MCF 10A (cell line): ENCODE measurements at regions not wholly inside any gene's neighbourhood (a gene's known extent, or its start where the extent isn't known, plus 50 kb on each side); places are given as distances from the start of the nearest gene placed in this dataset.

Experiments used
- BruUV-seq: library from RNA; stranded (reverse); fragments of 400-500 nt; replicated peaks from 2 replicates; lab custom pipeline; 2021; lab: Mats Ljungman, UMichigan
- CTCF ChIA-PET: fragments of 300-600 bp; sonication (Branson Sonifier 250); formaldehyde crosslinking; extraction: SDS; loops from one replicate; lab custom pipeline; 2021; ENCODE audit warnings: antibody characterized with exemption, inconsistent platforms; lab: Yijun Ruan, JAX
- POLR2A ChIA-PET: fragments of 300-600, 350-650 bp; sonication (Branson Sonifier 250); formaldehyde crosslinking; extraction: SDS; loops from one replicate; lab custom pipeline; 2020; ENCODE audit warnings: antibody characterized with exemption, inconsistent platforms; lab: Yijun Ruan, JAX
- DNase-seq: peaks from one replicate; pipeline ENCODE4 v3.0.0-alpha.2; 2018; ENCODE audit not compliant: unreplicated experiment
- H3K27ac Mint-ChIP-seq: one replicate; pipeline ENCODE4 v1.8.0; 2022; ENCODE audit warnings: mild to moderate bottlenecking, low read depth, mixed read lengths; ENCODE audit not compliant: unreplicated experiment
- H3K27me3 Mint-ChIP-seq: one replicate; pipeline ENCODE4 v1.8.0; 2022; ENCODE audit warnings: mixed read lengths; ENCODE audit not compliant: insufficient read depth, unreplicated experiment
- H3K36me3 Mint-ChIP-seq: one replicate; pipeline ENCODE4 v1.8.0; 2022; ENCODE audit warnings: mild to moderate bottlenecking, moderate library complexity, mixed read lengths; ENCODE audit not compliant: insufficient read depth, unreplicated experiment
- H3K4me1 Mint-ChIP-seq: one replicate; pipeline ENCODE4 v1.8.0; 2022; ENCODE audit warnings: mixed read lengths; ENCODE audit not compliant: insufficient read depth, unreplicated experiment
- H3K4me3 Mint-ChIP-seq: one replicate; pipeline ENCODE4 v1.8.0; 2022; ENCODE audit warnings: mild to moderate bottlenecking, moderate library complexity, mixed read lengths; ENCODE audit not compliant: unreplicated experiment
- H3K9me3 Mint-ChIP-seq: one replicate; pipeline ENCODE4 v1.8.0; 2022; ENCODE audit warnings: mixed read lengths; ENCODE audit not compliant: unreplicated experiment
- CTCF ChIP-seq: fragments of 200-600 bp; IDR thresholded peaks from one replicate; pipeline ENCODE4 v1.8.0; 2022; ENCODE audit warnings: antibody characterized with exemption, mild to moderate bottlenecking; ENCODE audit not compliant: unreplicated experiment
- intact Hi-C: fragments of 100-400 bp; cut with micrococcal nuclease; formaldehyde crosslinking; loops from 2 replicates; pipeline ENCODE4 v1.14.1; 2022

GRCh38 chr5:82384034-82384750, 106.0 kb upstream of the RPS23 start:
- no peaks in the 10 kb centered on the region for H3K9me3 Mint-ChIP-seq
- H3K4me3 Mint-ChIP-seq = no peak overlapping the region
- BruUV-seq = no TSS peak
- H3K27ac Mint-ChIP-seq = no peak overlapping the region
- H3K4me1 Mint-ChIP-seq = peaks cover 11% of the 10 kb centered on the region
- ChIA-PET POLR2A (no interaction called here), CTCF (interaction anchor here (0.6 to 1.3 kb wide), 3 partner anchors 10 to 104 kb away, joined by 3 to 5 read pairs (median 4); no protein-coding TSS in a partner anchor)
- no peaks in the 10 kb centered on the region for H3K27me3 Mint-ChIP-seq
- intact Hi-C loops = no loop called here
- no peak for TF ChIP-seq CTCF
- no peak for DNase-seq
- H3K36me3 Mint-ChIP-seq = no peaks in the 10 kb centered on the region

DNA sequence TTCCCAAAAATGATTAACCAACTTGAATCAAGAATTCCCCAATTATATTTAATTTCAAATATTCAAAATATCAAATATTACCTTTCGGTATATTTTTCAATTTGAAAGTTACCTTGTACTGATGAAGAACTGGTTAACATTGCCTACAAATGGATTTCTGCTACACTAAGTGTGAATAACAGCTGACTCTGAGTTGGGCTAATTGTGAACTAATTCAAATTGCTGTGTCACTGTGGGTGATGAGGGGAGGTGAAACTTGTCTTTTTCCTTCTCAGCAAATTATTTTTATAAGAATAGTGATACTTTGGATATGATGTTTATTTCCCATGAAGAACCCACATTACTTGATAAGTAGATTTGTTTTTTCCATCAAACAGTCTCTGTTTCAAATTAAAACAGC, 103.4 kb upstream of the RPS23 start:
- no peak for TF ChIP-seq CTCF
- no peaks in the 10 kb centered on the region for H3K36me3 Mint-ChIP-seq
- no peaks in the 10 kb centered on the region for H3K9me3 Mint-ChIP-seq
- intact Hi-C loops = no loop called here
- no peak for DNase-seq
- no peak overlapping the region for H3K27ac Mint-ChIP-seq
- ChIA-PET CTCF (interaction anchor here (0.6 kb wide), 2 partner anchors 15 to 24 kb away, joined by 3 to 6 read pairs; no protein-coding TSS in a partner anchor), POLR2A (interaction anchor here (0.7 to 1.2 kb wide), 3 partner anchors 14 to 428 kb away, joined by 3 to 4 read pairs (median 3); no protein-coding TSS in a partner anchor)
- H3K27me3 Mint-ChIP-seq = no peaks in the 10 kb centered on the region
- no peak overlapping the region for H3K4me3 Mint-ChIP-seq
- no peaks in the 10 kb centered on the region for H3K4me1 Mint-ChIP-seq
- BruUV-seq = no TSS peak

GRCh38 chr5:82376307-82376706, 98.2 kb upstream of the RPS23 start:
- ChIA-PET POLR2A (interaction anchor here (1.0 kb wide), 1 partner anchor 18 kb away, joined by 5 read pairs; no protein-coding TSS in a partner anchor), CTCF (interaction anchor here (1.4 kb wide), 1 partner anchor 25 kb away, joined by 4 read pairs; no protein-coding TSS in a partner anchor)
- Mint-ChIP-seq H3K27me3 (no peaks in the 10 kb centered on the region), H3K4me1 (no peaks in the 10 kb centered on the region), H3K4me3 (no peak overlapping the region), H3K9me3 (no peaks in the 10 kb centered on the region), H3K27ac (no peak overlapping the region), H3K36me3 (no peaks in the 10 kb centered on the region)
- no TSS peak for BruUV-seq
- TF ChIP-seq CTCF = no peak
- DNase-seq = no peak
- intact Hi-C loops = no loop called here

DNA sequence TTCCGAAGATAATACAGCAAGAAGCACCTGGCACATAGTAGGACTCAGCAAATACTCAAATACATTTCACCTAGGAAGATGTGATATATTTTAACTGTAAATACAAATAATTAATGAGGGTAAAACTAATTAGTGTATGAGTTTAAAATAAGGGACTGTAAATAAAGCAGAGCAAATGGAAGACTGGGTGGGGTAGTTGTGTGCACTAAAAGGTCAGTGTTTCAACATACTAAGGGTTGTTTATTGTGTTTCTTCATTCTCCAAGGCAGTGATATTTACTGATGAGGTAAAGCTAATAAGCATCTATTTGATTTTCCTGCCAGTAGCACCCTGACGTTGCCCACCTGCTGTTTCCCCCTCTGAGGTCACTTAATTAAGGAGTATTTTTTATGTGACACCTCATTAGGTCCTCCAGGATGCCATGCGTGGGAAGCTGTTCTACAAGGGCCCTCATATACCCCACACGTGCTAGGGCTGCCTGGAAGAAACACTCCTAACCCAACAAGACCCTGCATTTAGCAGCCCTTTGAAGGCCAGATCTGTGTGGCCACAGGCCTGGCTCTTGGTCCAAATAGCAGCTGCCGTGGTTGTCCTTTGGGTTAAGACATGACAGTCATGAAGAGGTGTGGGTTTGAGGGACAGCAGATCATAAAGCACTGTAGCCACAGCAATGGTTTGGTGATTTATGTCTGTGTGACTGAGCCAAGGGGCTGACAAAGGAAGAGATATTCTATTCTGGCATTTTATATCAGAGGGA, 97.5 kb upstream of the RPS23 start:
- POLR2A ChIA-PET = no interaction called here
- Mint-ChIP-seq H3K36me3 (no peaks in the 10 kb centered on the region), H3K27ac (no peak overlapping the region), H3K27me3 (no peaks in the 10 kb centered on the region), H3K9me3 (no peaks in the 10 kb centered on the region), H3K4me1 (no peaks in the 10 kb centered on the region), H3K4me3 (no peak overlapping the region)
- no peak for TF ChIP-seq CTCF
- no peak for DNase-seq
- no TSS peak for BruUV-seq
- CTCF ChIA-PET = interaction anchor here (1.4 kb wide), 1 partner anchor 25 kb away, joined by 4 read pairs; no protein-coding TSS in a partner anchor
- intact Hi-C loops = no loop called here
